NCI-H1694 treated with DMSO at 0.1 percent for 48 hours (cell line): ENCODE measurements at regions not wholly inside any gene's neighbourhood (a gene's known extent, or its start where the extent isn't known, plus 50 kb on each side); places are given as distances from the start of the nearest gene placed in this dataset.

ENCODE experiments used
- DNase-seq: peaks from one replicate; lab custom pipeline; 2025; lab: John Stamatoyannopoulos, UW

DNA sequence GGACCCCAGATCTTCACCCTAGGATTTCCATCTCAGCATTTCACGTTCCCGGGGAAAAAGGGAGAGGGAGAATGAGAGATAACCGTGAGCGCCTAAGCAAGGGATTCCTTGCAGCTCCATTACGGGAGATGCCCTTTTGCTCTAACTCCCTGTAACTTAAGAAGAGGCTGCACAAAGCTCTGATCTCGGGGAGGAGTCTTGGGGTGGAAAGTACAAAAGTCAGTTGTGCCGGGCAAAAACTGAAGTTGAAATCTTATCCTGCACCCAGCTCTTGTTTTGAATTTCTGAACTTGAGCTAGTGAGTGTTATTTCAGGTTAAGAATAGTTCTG is 256.4 kb upstream of the SOX21 start:
- no peak for DNase-seq

DNA sequence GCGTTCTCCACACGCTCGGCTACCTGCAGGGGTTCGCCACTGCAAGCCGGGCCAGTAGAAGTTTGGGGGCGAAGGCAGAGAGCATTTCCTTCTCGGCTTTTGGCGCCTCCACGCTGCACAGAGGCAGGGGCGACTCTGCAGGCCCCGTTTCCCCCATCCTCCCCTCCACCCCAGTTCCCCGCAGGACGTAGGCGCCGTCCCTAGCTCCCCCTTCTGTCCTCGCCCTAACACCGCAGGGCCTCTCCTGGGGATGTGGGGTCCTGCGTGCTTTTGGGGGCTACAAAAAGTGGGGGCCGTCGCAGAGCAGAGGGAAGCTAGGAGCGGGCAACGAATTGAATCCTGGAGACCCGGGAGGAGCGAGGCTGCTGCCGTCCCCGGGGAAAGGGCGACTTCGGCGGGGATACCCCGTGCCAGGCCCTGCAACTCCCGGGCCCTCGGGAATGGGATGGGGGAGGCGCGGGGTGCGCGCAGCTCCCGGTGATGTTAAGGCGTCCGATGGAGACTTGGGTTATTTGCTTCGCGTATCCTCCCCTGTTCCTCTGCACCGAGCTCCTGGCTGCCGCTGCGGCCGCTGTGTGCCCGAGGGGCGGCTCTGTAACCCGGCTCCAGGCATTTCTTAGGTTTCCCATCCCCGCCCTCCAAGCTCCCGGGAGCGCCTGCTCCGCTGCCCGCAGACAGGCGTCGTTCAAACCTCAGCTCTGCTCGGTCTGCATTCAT is 255.9 kb upstream of the SOX21 start:
- no peak for DNase-seq

DNA sequence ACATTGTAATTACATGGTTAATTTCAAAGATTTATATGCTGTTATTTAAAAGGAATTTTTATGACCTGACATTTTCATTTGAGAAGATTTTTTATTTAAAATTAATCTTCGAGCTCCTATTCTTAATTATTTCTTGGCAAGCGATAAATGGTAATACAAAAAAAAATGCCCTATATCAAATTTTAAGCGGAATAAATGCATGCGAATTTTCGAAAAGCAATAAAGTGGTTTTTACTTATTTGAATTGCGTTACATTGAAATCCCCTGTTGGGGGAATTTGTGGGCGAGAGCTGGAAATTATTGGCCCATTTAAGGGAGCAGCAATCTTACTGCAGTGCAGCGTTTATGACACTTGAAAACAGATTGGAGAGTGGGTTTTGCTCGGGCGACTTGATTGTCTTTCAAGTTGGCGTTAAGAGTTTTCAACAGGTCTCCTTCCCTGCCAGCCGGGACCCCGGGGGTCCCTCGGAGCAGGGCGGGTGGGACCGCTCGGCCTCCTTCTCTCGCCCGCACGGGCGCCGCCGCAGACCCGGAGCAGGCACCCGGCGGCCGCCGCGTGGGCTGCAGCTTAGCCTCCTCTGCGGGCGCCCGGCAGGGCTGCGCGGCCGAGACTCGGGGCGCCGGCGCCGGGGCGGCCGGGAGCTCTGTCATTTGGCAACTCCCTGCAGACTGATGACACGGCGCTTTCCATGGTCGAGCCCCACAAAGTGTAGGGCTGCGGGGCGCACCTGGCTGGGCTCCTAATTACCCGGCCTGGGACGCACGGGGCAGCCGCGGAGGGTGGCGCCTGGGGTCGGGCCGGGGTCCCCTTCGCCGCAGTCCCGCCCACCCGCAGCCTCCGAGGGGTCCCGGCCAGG is 255.1 kb upstream of the SOX21 start:
- no peak for DNase-seq

GRCh38 chr13:94966422-94966955 is 254.1 kb upstream of the SOX21 start:
- DNase-seq, result no peak

GRCh38 chr13:94959626-94960025 is 247.3 kb upstream of the SOX21 start:
- no peak for DNase-seq

DNA sequence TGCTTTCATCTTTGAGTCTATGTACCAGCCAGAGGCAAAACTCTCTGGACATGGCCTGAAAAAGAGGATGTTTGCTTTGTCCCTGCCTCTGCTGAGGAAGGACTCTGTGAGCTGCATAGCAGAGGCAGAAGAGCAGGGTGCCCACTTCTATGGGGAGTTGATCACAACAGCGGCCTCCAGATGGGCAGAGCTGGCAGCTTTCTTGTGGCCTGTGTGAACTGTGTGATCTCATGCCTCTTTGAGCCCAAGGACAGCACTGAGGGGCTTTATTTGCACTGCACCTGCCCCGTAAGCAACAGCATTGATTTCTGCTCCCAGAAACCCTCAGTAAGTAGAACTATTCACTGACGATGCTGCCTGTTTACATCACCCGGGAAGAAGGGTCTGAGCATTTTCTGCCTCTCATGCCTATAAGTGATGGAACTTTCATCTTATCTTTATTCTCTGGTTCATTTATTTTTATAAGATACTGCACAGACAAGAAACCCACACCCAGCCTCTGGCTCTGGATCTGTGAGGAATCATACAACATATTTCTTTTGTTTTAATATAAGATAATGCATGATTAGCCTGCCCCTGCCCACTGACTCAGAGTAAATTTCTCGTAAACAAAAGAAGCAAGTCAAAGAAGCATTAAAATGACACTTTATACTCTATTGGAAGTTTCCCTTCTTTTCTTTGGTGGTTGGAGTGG is 244.2 kb upstream of the SOX21 start:
- DNase-seq, result no peak

DNA sequence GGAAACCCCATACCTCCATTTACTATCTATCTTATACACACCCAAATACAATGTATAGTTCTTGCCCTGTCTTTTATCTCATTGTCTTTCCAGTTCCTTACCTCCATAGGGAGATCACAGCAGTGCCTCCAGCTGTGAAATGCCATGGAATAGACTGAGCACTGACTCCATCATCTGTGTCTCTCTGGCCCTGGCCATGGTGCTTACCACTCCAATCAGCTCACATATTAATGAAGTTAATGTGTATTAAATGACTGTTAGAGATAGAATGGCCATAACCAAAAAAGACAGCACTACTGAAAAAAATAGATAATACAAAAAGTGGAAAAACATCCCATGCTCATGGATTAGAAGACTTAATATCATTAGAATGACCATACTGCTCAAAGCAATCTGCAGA is 240.4 kb upstream of the SOX21 start:
- DNase-seq, result no peak

DNA sequence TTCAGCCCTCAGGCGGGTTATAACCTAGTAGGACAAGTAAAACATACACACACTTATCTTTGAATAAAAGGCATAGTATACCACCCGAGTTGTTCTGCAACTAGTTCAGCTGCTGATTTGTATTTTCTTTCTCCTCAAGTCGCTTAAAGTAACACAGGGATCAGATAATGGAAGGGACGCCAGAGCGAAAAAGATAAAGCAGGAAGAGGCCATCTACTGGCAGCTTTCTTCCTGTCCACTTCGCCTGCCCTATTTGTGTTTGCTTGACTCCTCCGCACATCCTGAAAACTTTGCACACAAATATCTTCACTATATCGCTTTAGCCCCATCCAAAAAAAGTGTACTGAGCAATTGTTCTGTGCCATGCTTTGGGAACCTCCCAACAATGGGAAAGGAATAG is 238.0 kb upstream of the SOX21 start:
- no peak for DNase-seq

DNA sequence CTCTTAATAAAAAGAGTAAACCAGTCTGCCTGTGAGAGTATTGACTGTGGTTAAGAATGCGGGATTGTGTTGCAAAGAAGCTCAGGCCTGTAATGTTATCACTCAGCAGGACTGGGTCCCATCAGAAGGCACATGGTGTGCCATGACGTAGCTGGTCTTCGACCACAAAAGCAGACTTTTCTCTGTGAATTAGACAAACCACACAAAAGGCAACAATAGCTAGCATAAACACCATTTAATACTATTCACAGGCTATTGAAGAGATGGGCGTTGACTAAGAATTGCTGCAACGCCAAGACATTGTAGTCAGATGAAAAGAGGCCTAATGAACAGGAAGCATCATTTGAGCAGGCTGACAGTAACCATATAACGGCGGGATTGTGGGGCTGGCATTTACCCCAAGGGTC is 235.6 kb upstream of the SOX21 start:
- DNase-seq, result no peak

- DNase-seq, result no peak
Observed at GRCh38 chr13:94947392-94947791, 235.0 kb upstream of the SOX21 start.

- DNase-seq, result no peak
Observed at GRCh38 chr13:94946039-94946438, 233.7 kb upstream of the SOX21 start.

GRCh38 chr13:94938124-94938523 is 225.8 kb upstream of the SOX21 start:
- no peak for DNase-seq

DNA sequence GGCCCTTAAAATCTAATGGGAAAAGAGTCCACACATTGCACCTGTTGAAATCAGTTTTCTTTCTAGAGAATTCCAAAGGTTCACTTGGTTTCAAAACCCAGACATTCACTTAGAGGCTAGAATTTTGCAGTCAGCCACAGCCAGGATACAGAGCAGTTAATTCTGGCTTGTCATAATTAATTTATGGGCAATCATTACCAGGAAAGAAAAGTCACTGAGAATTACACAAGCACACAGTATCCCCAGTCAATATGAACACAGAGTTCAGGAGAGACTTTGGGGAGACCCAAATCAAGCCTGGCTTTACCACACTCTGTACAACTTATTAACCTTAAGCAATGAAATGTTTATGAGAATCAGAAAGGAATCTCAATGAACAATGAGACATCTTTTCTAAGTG is 224.3 kb upstream of the SOX21 start:
- DNase-seq, result no peak

DNA sequence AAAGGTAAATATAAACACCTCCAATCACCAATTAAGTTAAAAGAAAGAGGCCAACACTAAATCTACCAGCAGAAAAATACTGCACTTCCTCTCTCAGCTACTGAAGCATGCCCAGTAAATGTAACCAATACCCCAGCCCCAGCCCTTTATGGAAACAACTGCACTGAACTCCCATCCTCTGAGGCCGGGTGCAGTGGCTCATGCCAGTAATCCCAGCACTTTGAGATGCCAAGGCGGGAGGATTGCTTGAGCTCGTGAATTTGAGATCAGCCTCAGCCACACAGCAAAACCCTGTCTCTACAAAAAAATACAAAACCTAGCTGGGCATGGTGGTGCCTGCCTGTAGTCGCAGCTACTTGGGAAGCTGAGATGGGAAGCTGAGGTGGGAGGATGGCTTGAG is 221.6 kb upstream of the SOX21 start:
- no peak for DNase-seq

- DNase-seq, result no peak
Observed at GRCh38 chr13:94933230-94933751, 220.9 kb upstream of the SOX21 start.

GRCh38 chr13:94928127-94928775 is 215.9 kb upstream of the SOX21 start:
- DNase-seq, result no peak

DNA sequence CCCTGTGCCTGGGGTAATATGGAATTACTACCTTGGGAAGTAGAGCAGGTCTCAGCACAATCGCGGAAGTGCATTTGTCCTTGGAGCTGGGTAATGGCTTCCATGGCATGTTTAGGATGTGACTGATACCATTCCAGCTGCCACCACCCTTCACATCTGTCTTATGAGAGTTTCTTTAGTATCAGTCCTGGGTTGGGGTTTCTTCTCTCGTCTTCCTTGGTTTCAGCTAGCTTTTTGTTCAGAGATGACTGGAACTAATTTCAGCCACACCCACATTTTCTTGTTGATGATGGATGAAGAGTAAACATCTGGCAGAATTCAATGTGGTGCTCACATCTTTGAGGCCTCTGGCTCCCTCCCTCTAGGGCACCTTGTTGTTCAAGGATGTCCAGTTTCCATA is 212.9 kb upstream of the SOX21 start:
- DNase-seq, result no peak

DNA sequence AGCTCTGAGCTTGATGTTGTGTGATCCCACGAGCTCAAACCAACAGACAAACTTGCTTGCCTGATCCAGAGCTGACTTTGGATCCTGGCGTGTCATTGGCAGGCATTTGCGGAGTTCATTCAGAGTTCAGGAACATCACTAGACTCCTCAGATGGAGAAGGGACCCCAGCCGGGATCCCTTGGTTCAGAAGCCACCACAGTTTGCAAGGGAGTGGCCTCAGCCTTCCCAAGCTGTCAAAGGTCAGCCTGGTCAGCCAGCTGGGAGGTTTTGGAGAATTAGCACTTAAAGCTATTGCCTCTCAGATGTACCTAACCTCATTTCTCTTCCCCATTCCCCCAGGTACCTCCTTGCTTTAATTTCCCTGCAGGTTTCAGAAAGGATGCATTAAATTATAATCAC is 208.8 kb upstream of the SOX21 start:
- no peak for DNase-seq

- DNase-seq, result no peak
Observed at GRCh38 chr13:94920578-94920977, 208.2 kb upstream of the SOX21 start.

GRCh38 chr13:94917824-94918223 is 205.5 kb upstream of the SOX21 start:
- no peak for DNase-seq

DNA sequence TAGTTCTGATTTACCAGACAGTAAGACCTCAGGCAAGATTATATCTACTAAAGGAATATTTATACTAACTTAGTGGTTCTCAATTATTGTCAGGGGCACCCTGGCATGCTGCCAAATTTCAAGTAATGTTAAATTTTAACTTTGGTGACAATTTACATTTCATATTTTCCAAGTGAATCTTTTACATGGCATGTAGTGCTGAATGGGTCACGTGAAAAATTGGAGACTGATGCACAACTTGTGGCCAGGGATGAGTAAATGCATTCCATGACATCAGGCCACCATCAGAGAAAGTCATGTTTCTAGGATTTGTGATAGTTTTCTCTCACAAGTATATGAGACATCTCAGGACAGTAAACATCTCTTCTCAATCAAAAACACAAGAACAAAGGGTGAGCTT is 202.6 kb upstream of the SOX21 start:
- no peak for DNase-seq

- no peak for DNase-seq
Observed at GRCh38 chr13:94906605-94907004, 194.3 kb upstream of the SOX21 start.
